Type B pancreatic cell (in vitro differentiated cells): ENCODE measurements at regions not wholly inside any gene's neighbourhood (a gene's known extent, or its start where the extent isn't known, plus 50 kb on each side); places are given as distances from the start of the nearest gene placed in this dataset.
"Not testable (repeated sequence)": the region's sequence is repeated elsewhere in the genome, so short reads cannot be mapped to it uniquely, and the experiment has no call there.

ENCODE experiments used
- DNase-seq: peaks from one replicate; pipeline ENCODE4 v3.0.0; 2021; ENCODE audit warnings: mixed read lengths; ENCODE audit not compliant: unreplicated experiment; ENCODE audit errors: extremely low spot score
- H3K27ac Mint-ChIP-seq: 2 replicates; pipeline ENCODE4 v1.8.0; 2021; ENCODE audit warnings: mild to moderate bottlenecking, mixed read lengths
- H3K27me3 Mint-ChIP-seq: 2 replicates; pipeline ENCODE4 v1.8.0; 2021; ENCODE audit warnings: mixed read lengths
- H3K36me3 Mint-ChIP-seq: 2 replicates; pipeline ENCODE4 v1.8.0; 2021; ENCODE audit warnings: mixed read lengths
- H3K4me1 Mint-ChIP-seq: one replicate; pipeline ENCODE4 v1.8.0; 2021; ENCODE audit warnings: mixed read lengths; ENCODE audit not compliant: unreplicated experiment
- H3K4me3 Mint-ChIP-seq: 2 replicates; pipeline ENCODE4 v1.8.0; 2021; ENCODE audit warnings: mild to moderate bottlenecking, mixed read lengths
- H3K9me3 Mint-ChIP-seq: 2 replicates; pipeline ENCODE4 v1.8.0; 2021; ENCODE audit warnings: mixed read lengths
- TF ChIP-seq, protein P1 (sequence below): fragments of 200-600 bp; sonication (generic); conservative IDR thresholded peaks from 2 replicates; pipeline ENCODE4 v1.5.0; 2021; ENCODE audit warnings: antibody characterized with exemption, mild to moderate bottlenecking

- no peak for DNase-seq
- TF ChIP-seq, protein P1, sequence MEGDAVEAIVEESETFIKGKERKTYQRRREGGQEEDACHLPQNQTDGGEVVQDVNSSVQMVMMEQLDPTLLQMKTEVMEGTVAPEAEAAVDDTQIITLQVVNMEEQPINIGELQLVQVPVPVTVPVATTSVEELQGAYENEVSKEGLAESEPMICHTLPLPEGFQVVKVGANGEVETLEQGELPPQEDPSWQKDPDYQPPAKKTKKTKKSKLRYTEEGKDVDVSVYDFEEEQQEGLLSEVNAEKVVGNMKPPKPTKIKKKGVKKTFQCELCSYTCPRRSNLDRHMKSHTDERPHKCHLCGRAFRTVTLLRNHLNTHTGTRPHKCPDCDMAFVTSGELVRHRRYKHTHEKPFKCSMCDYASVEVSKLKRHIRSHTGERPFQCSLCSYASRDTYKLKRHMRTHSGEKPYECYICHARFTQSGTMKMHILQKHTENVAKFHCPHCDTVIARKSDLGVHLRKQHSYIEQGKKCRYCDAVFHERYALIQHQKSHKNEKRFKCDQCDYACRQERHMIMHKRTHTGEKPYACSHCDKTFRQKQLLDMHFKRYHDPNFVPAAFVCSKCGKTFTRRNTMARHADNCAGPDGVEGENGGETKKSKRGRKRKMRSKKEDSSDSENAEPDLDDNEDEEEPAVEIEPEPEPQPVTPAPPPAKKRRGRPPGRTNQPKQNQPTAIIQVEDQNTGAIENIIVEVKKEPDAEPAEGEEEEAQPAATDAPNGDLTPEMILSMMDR = no peak
- no peaks in the 10 kb centered on the region for H3K4me1 Mint-ChIP-seq
- no peak overlapping the region for H3K27ac Mint-ChIP-seq
- H3K9me3 Mint-ChIP-seq = no peaks in the 10 kb centered on the region
- H3K36me3 Mint-ChIP-seq = no peaks in the 10 kb centered on the region
- peaks cover 7% of the 10 kb centered on the region for H3K27me3 Mint-ChIP-seq
- no peak overlapping the region for H3K4me3 Mint-ChIP-seq
Measured at GRCh38 chr15:29978411-29979382, 104.1 kb upstream of the GOLGA8J start.

- not testable (repeated sequence) for DNase-seq, H3K9me3 Mint-ChIP-seq, H3K27ac Mint-ChIP-seq, H3K4me1 Mint-ChIP-seq, H3K36me3 Mint-ChIP-seq, H3K4me3 Mint-ChIP-seq
- peaks cover 39% of the 10 kb centered on the region for H3K27me3 Mint-ChIP-seq
Measured at GRCh38 chr15:29974056-29974455, 108.7 kb upstream of the GOLGA8J start.

DNA sequence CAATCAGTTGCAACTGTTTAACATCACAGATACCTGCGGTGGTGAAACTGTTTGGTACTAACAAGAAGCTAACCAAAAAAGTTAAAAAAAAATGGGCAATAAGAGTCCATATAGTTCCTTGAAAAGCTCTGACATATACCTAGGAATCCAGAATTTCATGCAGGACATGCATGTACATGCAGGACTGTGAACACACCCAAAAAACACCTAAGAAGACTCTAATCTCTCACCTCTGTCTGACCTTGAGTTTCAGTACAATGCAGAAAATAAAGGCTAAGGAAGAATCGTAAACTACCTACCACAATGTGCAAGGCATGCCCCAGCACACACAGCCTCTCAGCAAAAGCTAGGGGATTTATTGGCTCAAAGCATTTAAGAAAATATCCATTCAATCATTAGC, 110.7 kb upstream of the GOLGA8J start:
- Mint-ChIP-seq H3K4me1 (no peaks in the 10 kb centered on the region), H3K9me3 (peaks cover 6% of the 10 kb centered on the region), H3K4me3 (no peak overlapping the region), H3K27ac (no peak overlapping the region), H3K27me3 (peaks cover 52% of the 10 kb centered on the region), H3K36me3 (no peaks in the 10 kb centered on the region)
- DNase-seq = no peak
- TF ChIP-seq, protein P1 = no peak

DNA sequence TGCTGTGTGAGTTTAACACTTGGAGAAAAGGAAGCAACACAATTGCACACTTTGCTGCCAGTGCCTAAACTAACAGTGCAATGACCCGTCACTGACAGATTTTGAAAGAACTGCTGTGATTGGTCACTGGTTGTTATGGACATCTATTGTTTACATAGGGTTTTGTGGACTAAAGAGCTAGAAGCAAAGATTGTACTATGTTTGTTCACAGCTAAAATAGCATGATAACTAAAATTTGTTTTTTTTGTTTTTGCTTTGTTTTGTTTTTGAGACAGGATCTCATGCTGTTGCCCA, 112.4 kb upstream of the GOLGA8J start:
- TF ChIP-seq, protein P1 = no peak
- Mint-ChIP-seq H3K4me1 (no peaks in the 10 kb centered on the region), H3K4me3 (peak overlapping the region; percentile 65), H3K27ac (no peak overlapping the region), H3K9me3 (peaks cover 6% of the 10 kb centered on the region), H3K27me3 (peaks cover 67% of the 10 kb centered on the region), H3K36me3 (no peaks in the 10 kb centered on the region)
- no peak for DNase-seq

GRCh38 chr15:29969562-29970401, 113.0 kb upstream of the GOLGA8J start:
- H3K9me3 Mint-ChIP-seq = peaks cover 6% of the 10 kb centered on the region
- no peaks in the 10 kb centered on the region for H3K4me1 Mint-ChIP-seq
- H3K27me3 Mint-ChIP-seq = peaks cover 69% of the 10 kb centered on the region

More at GRCh38 chr15:29969562-29970401, 113.0 kb upstream of the GOLGA8J start:
- Mint-ChIP-seq H3K36me3 (no peaks in the 10 kb centered on the region), H3K27ac (no peak overlapping the region), H3K4me3 (peak overlapping the region; percentile 88)
- TF ChIP-seq, protein P1 = no peak
- no peak for DNase-seq
